Sigmoid colon (tissue), 6 donors: ENCODE measurements at regions not wholly inside any gene's neighbourhood (a gene's known extent, or its start where the extent isn't known, plus 50 kb on each side); places are given as distances from the start of the nearest gene placed in this dataset.

ENCODE experiments used
- DNase-seq: peaks from one replicate; pipeline ENCODE4 v3.0.0-alpha.2; 2019
- H3K27ac ChIP-seq, 4 donors: fragments of 200-600 bp; sonication (generic); one replicate each; pipeline ENCODE4 v1.5.1; 2016 to 2019; ENCODE audit warnings: mild to moderate bottlenecking in 1 of 4
- H3K27me3 ChIP-seq, 3 donors: fragments of 200-600 bp; sonication (generic); one replicate each; pipeline ENCODE4 v1.5.1; 2019; ENCODE audit warnings: mild to moderate bottlenecking in 1 of 3
- H3K36me3 ChIP-seq, 4 donors: fragments of 200-600 bp; sonication (generic); one replicate each; pipeline ENCODE4 v1.5.1; 2016 to 2019
- H3K4me1 ChIP-seq, 4 donors: fragments of 200-600 bp; sonication (generic); one replicate each; pipeline ENCODE4 v1.5.1; 2017 to 2019
- H3K4me3 ChIP-seq, 4 donors: fragments of 200-600 bp; sonication (generic); one replicate each; pipeline ENCODE4 v1.5.1; 2017 to 2019; ENCODE audit warnings: mild to moderate bottlenecking in 2 of 4, moderate library complexity in 1 of 4
- H3K9me3 ChIP-seq, 4 donors: fragments of 200-600 bp in 3 of 4; sonication (generic) in 3 of 4; one replicate each; pipeline versions ENCODE4 v1.5.1 to v1.6.1; 2013 to 2019
- CTCF ChIP-seq, 4 experiments: fragments of 450-650 bp in 3 of 4; fragments of 200-600 bp in 1 of 4; IDR thresholded peaks; one replicate each; pipeline ENCODE4 v1.5.1; 2016 to 2019; ENCODE audit warnings: antibody characterized with exemption in 4 of 4, mild to moderate bottlenecking in 3 of 4, moderate library complexity in 2 of 4
- EP300 ChIP-seq, 4 donors: sonication (generic); formaldehyde crosslinking; IDR thresholded peaks; one replicate each; pipeline ENCODE4 v1.6.1; 2017; ENCODE audit warnings: antibody characterized with exemption in 4 of 4
- POLR2A ChIP-seq, 2 donors: fragments of 450-650 bp; IDR thresholded peaks; one replicate each; pipeline ENCODE4 v1.6.1; 2016; ENCODE audit warnings: antibody characterized with exemption in 2 of 2, mild to moderate bottlenecking in 2 of 2, moderate library complexity in 2 of 2
- POLR2AphosphoS5 ChIP-seq, 4 donors: sonication (generic); formaldehyde crosslinking; IDR thresholded peaks; one replicate each; pipeline ENCODE4 v1.6.1; 2017; ENCODE audit warnings: antibody characterized with exemption in 4 of 4
- WGBS, 2 donors: extraction: QIAGEN DNeasy Blood & Tissue Kit; methylation state at CpG; one replicate each; pipeline ENCODE4 v1.1.7; 2013; 5-methylcytosine and 5-hydroxymethylcytosine counted together
- intact Hi-C: fragments of 100-400 bp; cut with DNase I; formaldehyde crosslinking; loops from one replicate; pipeline ENCODE4 v1.15.1; 2023
- donor health status: healthy with polysubstance abuse.
- donor health status: healthy.

- Histone ChIP-seq H3K27me3 (no peaks in the 10 kb centered on the region), H3K4me3 (no peak overlapping the region), H3K27ac (no peak overlapping the region), H3K9me3 (no peaks in the 10 kb centered on the region), H3K36me3 (no peaks in the 10 kb centered on the region), H3K4me1 (no peaks in the 10 kb centered on the region)
- WGBS, 2 donors: 63 to 64% methylated on average over 1 of the region's 1 CpG
- no peak for DNase-seq
- TF ChIP-seq EP300 (IDR thresholded peaks at IDR 0.05): no peak
- TF ChIP-seq CTCF (IDR thresholded peaks at IDR 0.05): no peak
- TF ChIP-seq POLR2A (IDR thresholded peaks at IDR 0.05): no peak
- TF ChIP-seq POLR2AphosphoS5 (IDR thresholded peaks at IDR 0.05): no peak
- intact Hi-C loops: no loop called here
Measured at GRCh38 chr15:25959100-25959499, 96.0 kb upstream of the ATP10A start.

- Histone ChIP-seq H3K4me1 (no peaks in the 10 kb centered on the region), H3K27me3 (no peaks in the 10 kb centered on the region), H3K36me3 (no peaks in the 10 kb centered on the region), H3K9me3 (no peaks in the 10 kb centered on the region), H3K4me3 (no peak overlapping the region), H3K27ac (no peak overlapping the region)
- no peak for DNase-seq
- WGBS, 2 donors: 86 to 90% methylated on average over 2 of the region's 2 CpGs
- no peak for TF ChIP-seq POLR2A (IDR thresholded peaks at IDR 0.05)
- TF ChIP-seq CTCF (IDR thresholded peaks at IDR 0.05): no peak
- no peak for TF ChIP-seq POLR2AphosphoS5 (IDR thresholded peaks at IDR 0.05)
- TF ChIP-seq EP300 (IDR thresholded peaks at IDR 0.05): no peak
- intact Hi-C loops: no loop called here
Measured at GRCh38 chr15:25955628-25956027, 92.5 kb upstream of the ATP10A start.

GRCh38 chr15:25954398-25954797, 91.3 kb upstream of the ATP10A start:
- WGBS, 2 donors: 66 to 72% methylated on average over 4 of the region's 4 CpGs
- H3K36me3 ChIP-seq: no peaks in the 10 kb centered on the region
- no peak overlapping the region for H3K4me3 ChIP-seq
- no peaks in the 10 kb centered on the region for H3K4me1 ChIP-seq
- intact Hi-C loops: no loop called here
- DNase-seq: no peak
- no peaks in the 10 kb centered on the region for H3K27me3 ChIP-seq
- no peak for TF ChIP-seq POLR2AphosphoS5 (IDR thresholded peaks at IDR 0.05)
- no peak for TF ChIP-seq POLR2A (IDR thresholded peaks at IDR 0.05)
- no peak for TF ChIP-seq CTCF (IDR thresholded peaks at IDR 0.05)
- TF ChIP-seq EP300 (IDR thresholded peaks at IDR 0.05): no peak
- H3K27ac ChIP-seq: no peak overlapping the region
- no peaks in the 10 kb centered on the region for H3K9me3 ChIP-seq

- Histone ChIP-seq H3K4me3 (no peak overlapping the region), H3K9me3 (no peaks in the 10 kb centered on the region), H3K27ac (no peak overlapping the region), H3K36me3 (no peaks in the 10 kb centered on the region), H3K4me1 (peaks cover 0 to 17% (median 12%) of the 10 kb centered on the region in 4 donors), H3K27me3 (no peaks in the 10 kb centered on the region)
- DNase-seq: no peak
- TF ChIP-seq POLR2A (IDR thresholded peaks at IDR 0.05): no peak
- no peak for TF ChIP-seq CTCF (IDR thresholded peaks at IDR 0.05)
- TF ChIP-seq EP300 (IDR thresholded peaks at IDR 0.05): no peak
- TF ChIP-seq POLR2AphosphoS5 (IDR thresholded peaks at IDR 0.05): no peak
- 86 to 91% methylated on average over 2 of the region's 2 CpGs for WGBS, 2 donors
- intact Hi-C loops: no loop called here
Measured at GRCh38 chr15:25950014-25950413, 86.9 kb upstream of the ATP10A start.
